ENCODE measurements at regions not wholly inside any gene's neighbourhood (a gene's known extent, or its start where the extent isn't known, plus 50 kb on each side); places are given as distances from the start of the nearest gene placed in this dataset.
"Not testable (repeated sequence)": the region's sequence is repeated elsewhere in the genome, so short reads cannot be mapped to it uniquely, and the experiment has no call there.

- no peak for DNase-seq (ENCODE audit: low read depth)
These were observed 474.6 kb downstream of the CBLN4 start for GRCh38 chr20:55530763-55531162.

GRCh38 chr20:55528482-55528881, 476.8 kb downstream of the CBLN4 start:
- DNase-seq (ENCODE audit: low read depth) = no peak

GRCh38 chr20:55522296-55522815, 483.0 kb downstream of the CBLN4 start:
- DNase-seq (ENCODE audit: low read depth) = no peak

- not testable (repeated sequence) for DNase-seq (ENCODE audit: low read depth)
These were observed 487.7 kb downstream of the CBLN4 start for GRCh38 chr20:55517584-55517983.

GRCh38 chr20:55515832-55516231, 489.5 kb downstream of the CBLN4 start:
- no peak for DNase-seq (ENCODE audit: low read depth)

GRCh38 chr20:55514531-55514930, 490.8 kb downstream of the CBLN4 start:
- DNase-seq (ENCODE audit: low read depth) = no peak

GRCh38 chr20:55513954-55514353, 491.4 kb downstream of the CBLN4 start:
- DNase-seq (ENCODE audit: low read depth) = no peak

GRCh38 chr20:55500130-55500529, 505.2 kb downstream of the CBLN4 start:
- no peak for DNase-seq (ENCODE audit: low read depth)

GRCh38 chr20:55488593-55488992, 516.7 kb downstream of the CBLN4 start:
- no peak for DNase-seq (ENCODE audit: low read depth)

- no peak for DNase-seq (ENCODE audit: low read depth)
These were observed 526.4 kb downstream of the CBLN4 start for GRCh38 chr20:55478724-55479450.

- DNase-seq (ENCODE audit: low read depth) = no peak
These were observed 532.6 kb downstream of the CBLN4 start for GRCh38 chr20:55472704-55473103.

GRCh38 chr20:55471052-55472006, 534.0 kb downstream of the CBLN4 start:
- DNase-seq (ENCODE audit: low read depth) = no peak

- no peak for DNase-seq (ENCODE audit: low read depth)
These were observed 536.2 kb downstream of the CBLN4 start for GRCh38 chr20:55469074-55469473.

GRCh38 chr20:55461519-55461918, 543.8 kb downstream of the CBLN4 start:
- DNase-seq (ENCODE audit: low read depth) = no peak

- DNase-seq (ENCODE audit: low read depth) = no peak
These were observed 548.9 kb downstream of the CBLN4 start for GRCh38 chr20:55456316-55456940.

GRCh38 chr20:55449091-55449490, 556.2 kb downstream of the CBLN4 start:
- no peak for DNase-seq (ENCODE audit: low read depth)

GRCh38 chr20:55446301-55446700, 559.0 kb downstream of the CBLN4 start:
- no peak for DNase-seq (ENCODE audit: low read depth)

GRCh38 chr20:55439070-55439469, 566.2 kb downstream of the CBLN4 start:
- no peak for DNase-seq (ENCODE audit: low read depth)

- DNase-seq (ENCODE audit: low read depth) = no peak
These were observed 567.4 kb downstream of the CBLN4 start for GRCh38 chr20:55437798-55438415.

- no peak for DNase-seq (ENCODE audit: low read depth)
These were observed 580.4 kb downstream of the CBLN4 start for GRCh38 chr20:55424968-55425367.

- no peak for DNase-seq (ENCODE audit: low read depth)
These were observed 580.8 kb downstream of the CBLN4 start for GRCh38 chr20:55424476-55424875.

- DNase-seq (ENCODE audit: low read depth) = peak; percentile 5
These were observed 587.5 kb downstream of the CBLN4 start for GRCh38 chr20:55417836-55418235.
